RKO (cell line): ENCODE measurements at regions not wholly inside any gene's neighbourhood (a gene's known extent, or its start where the extent isn't known, plus 50 kb on each side); places are given as distances from the start of the nearest gene placed in this dataset.
A peak's percentile ranks its signal among the peaks of the same experiment; 100 is the strongest.

Source experiments
- DNase-seq: peaks from one replicate; pipeline ENCODE4 v3.0.0-alpha.2; 2016; ENCODE audit warnings: low spot score

- no peak for DNase-seq
Measured at GRCh38 chr11:114876234-114876633, 197.9 kb downstream of the NXPE2 start.

- DNase-seq, result no peak
Measured at GRCh38 chr11:114877976-114878375, 199.6 kb downstream of the NXPE2 start.

GRCh38 chr11:114880442-114880841 lies 202.1 kb downstream of the NXPE2 start:
- DNase-seq, result no peak

DNA sequence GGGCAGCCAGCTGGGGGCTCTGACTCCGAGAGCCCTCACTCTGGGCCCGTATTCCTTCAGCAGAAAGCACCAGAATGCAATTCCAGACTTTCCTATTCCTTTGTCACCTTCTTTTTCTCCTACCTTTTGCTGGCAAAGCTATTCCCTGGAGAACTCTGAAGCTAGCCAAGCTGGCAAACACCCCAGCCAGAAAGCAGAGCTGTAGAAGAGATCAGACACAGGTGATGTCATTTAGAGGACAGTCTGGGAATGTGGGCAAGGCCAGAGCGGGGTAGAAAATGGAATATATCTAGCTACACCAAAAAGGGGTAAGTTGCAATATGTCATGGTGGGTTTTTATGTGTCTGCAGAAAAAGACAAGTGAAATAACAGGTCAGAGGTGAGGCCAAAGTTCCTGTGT lies 205.1 kb downstream of the NXPE2 start:
- no peak for DNase-seq

DNA sequence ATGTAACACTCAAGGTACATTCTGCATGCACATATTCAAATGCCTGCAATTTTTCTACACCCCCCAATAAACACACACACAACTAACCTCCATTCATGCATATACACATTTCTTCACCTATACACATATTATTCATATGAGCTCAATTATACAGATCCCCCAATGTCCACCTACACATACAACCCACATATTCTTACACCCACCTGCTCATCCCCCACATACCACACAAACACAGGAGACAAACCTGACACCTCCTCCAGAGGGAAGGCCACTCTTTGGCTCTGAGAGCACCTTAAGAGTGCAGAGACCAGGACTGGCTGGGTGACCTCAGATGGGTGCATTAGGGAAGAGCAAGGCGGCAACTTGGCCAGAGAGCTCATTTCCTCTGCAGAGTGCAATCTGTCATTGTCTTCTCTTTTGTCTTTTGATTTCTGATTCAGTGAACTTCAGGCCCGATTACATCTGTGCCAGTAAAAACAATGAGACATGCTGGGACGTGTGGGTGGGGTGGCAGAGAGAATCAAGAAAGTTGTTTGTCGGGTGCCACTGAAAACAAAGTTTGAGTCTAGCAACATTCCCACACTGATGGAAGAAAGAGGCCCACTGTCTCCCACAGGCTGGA lies 208.4 kb downstream of the NXPE2 start:
- DNase-seq, result no peak

GRCh38 chr11:114889594-114890011 lies 211.3 kb downstream of the NXPE2 start:
- DNase-seq, result no peak

DNA sequence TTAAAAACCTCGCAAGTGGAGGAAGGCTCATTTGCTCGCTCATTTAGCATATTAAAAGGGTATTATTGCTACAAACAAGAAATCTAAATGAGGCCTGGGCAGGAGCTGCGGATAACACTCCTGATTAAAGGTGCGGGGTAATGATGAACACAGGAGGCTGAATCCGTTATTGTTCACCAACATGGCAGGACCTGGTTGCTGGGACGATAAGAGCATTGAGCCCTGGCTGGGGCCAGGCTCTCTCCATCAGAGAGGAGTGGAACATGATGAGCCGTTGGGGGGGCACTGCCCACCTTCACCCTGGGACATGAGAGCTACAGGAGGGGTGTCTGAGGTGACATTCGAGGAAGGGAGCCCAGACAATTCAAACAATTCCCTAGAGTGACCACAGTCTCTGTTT lies 211.7 kb downstream of the NXPE2 start:
- DNase-seq, result no peak

- DNase-seq, result no peak
Measured at GRCh38 chr11:114891911-114892310, 213.6 kb downstream of the NXPE2 start.

DNA sequence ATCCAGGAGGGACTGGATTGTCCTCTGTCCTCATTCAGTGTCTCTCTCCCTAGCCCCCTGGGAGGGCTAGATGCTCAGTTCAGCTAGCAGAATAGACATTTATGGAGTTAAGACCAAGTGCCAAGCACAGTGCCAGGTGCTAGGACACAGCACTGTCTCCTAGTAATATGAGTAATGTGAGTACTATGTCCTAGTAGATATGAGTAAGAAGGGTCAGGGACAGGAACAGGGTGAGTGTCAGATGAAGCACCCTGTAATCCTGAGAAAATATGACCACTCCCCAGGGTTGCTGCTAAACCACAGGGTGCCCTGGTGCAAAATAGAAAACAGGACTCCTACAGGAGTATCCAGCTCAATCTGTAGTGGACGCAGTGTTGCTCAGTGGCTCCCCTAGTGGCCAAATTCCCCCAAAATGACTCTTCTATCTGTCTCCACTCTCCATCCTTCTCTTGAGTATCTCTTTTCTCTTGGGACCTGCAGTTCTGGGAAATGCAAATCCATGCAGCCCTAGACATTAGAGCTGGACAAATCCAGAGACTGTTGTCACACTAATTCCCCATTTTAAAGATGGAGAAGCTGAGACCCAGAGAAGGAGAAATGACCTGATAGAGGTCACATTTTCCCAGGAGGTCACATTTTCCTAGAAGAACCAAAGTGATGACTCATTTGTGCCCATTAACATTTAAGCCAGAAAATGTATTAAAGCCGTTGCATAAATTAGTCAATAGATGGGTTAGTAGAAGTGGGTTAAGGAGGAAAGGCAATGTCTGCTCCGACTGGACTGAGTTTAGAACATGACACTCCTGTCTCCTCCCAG lies 214.3 kb downstream of the NXPE2 start:
- peak; percentile 8 for DNase-seq

GRCh38 chr11:114893329-114893728 lies 215.0 kb downstream of the NXPE2 start:
- DNase-seq, result no peak

DNA sequence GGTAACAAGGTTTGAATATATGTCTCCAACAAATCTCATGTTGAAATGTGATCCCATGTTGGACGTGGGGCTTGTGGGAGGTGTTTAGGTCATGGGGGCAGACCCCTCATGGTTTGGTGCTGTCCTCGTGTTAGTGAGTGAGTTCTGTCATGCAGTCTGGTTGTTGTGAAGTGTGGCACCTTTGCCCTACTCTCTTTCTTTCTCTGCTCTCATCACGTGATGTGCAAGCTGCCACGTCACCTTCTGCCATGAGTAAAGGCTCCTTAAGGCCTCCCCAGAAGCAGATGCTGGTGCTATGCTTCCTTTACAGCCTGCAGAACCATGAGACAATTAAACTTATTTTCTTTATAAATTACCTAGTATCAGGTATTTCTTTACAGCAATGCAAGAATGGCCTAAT lies 218.3 kb downstream of the NXPE2 start:
- no peak for DNase-seq

GRCh38 chr11:114909866-114910265 lies 231.5 kb downstream of the NXPE2 start:
- no peak for DNase-seq

- DNase-seq, result no peak
Measured at GRCh38 chr11:114912826-114913225, 234.5 kb downstream of the NXPE2 start.

DNA sequence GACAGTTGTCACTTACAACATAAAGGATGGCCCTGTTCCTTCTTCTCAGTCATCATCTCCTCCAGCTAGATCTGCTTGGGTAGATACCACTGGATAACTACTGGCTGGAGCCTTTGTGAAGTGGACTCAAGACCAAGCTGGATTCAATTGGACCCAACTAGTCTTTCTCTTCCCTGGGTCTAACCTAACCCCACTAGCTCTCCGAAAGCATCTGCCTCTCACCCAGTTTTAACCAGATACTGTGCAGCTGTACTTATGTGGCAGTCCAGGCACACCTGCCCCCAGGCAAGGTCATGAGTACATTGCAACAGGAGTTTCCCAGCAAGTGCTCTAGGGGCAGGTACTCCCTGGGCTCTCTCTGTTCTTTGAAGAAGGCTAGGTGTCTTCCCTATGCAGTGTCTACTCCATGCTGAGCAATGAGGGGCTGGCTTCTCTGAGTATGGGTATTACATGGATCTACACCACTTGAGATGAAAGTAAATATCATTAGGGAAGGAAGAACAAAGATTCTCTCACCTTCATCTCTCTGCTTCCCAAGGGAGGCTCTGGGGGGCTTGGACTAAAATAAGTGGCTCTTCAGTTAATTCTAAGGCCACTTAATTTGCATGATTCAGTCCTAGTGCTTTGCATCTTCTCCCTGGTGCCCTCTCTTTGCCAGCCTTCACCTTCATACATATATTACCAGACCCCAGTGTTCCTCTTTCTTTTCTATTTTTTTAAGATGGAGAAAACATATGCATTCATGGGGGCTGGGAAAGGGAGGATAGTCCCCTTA lies 236.1 kb downstream of the NXPE2 start:
- DNase-seq, result no peak

DNA sequence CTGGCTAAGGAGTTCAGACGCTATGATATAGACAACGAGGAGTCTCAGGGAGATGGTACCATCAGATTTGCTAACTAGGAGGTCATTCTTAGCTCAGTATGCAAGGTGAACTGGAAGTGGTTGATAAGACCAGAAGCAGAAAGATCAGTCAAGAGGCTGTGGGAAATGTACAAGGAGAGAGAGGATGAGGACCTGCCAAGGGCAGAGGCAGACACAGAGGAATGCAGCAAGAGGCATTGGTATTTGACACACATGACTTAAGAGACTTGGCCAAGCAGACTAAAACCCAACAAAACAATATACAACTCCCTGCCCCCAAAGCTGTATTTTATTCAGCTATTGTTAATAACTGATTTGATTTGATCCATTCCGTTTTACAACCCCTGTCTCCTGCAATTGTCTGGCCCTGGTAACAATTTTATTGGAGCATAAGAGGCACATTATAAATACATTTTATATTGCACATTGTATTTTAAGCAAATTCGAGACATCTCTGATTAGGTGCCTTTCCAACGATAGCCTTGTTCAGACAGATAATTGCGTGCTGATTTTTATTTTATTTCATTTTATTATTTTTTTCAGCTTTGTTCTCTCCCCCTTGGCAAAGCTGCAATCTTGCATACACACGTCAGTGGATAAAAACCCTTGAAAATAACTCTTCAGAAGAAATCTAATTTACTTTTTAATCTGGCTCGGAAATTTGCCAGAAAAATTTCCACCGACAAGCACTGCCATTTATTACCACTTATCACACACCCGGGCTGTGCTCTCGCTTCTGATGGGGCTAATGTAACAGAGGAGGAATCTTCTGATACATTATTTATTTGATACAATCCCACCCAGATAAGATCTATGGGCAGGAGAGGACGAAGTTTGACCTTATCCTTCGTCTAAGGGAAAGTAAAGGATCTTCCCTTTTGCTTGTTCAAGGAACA lies 237.8 kb downstream of the NXPE2 start:
- no peak for DNase-seq

- no peak for DNase-seq
Measured at GRCh38 chr11:114918286-114918685, 240.0 kb downstream of the NXPE2 start.

DNA sequence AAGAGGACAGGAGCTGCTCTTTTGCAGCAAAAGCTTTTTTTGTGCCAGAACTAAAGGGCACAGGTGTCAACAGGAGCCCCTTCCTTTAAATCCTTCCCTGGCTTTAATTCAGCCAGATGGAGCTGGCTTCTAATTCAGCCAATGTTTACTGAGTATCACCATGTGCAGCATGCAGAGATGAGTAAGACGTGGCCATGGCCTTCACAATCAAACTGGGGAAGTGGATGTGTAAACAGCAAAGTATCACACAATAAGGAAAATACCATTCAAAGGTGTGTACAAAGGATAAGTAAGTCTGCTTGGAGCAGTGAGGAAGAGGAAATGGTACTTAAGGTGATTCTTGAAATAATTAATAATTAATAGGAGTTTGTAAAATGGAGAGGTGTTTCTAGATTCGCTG lies 243.4 kb downstream of the NXPE2 start:
- no peak for DNase-seq

DNA sequence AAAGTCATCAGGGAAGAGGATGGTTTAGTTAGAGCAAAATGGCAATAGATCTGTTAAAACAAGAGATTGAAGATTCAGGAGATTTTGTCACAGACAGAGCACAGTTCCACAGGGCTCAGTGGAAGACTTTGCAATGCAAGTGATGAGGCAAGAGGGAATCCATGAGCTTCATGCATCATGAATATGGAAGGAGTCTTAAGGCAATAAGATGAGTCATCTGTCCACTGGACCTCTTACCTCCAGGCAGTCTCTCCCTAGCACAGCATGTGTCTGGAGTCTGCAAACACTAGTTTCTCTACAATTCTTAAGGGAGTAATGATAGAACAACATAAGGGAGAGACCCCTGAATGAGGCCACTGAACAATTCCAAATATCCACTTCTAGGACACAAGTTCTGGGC lies 245.7 kb downstream of the NXPE2 start:
- no peak for DNase-seq

- DNase-seq, result peak; percentile 52
Measured at GRCh38 chr11:114925591-114925990, 247.3 kb downstream of the NXPE2 start.

DNA sequence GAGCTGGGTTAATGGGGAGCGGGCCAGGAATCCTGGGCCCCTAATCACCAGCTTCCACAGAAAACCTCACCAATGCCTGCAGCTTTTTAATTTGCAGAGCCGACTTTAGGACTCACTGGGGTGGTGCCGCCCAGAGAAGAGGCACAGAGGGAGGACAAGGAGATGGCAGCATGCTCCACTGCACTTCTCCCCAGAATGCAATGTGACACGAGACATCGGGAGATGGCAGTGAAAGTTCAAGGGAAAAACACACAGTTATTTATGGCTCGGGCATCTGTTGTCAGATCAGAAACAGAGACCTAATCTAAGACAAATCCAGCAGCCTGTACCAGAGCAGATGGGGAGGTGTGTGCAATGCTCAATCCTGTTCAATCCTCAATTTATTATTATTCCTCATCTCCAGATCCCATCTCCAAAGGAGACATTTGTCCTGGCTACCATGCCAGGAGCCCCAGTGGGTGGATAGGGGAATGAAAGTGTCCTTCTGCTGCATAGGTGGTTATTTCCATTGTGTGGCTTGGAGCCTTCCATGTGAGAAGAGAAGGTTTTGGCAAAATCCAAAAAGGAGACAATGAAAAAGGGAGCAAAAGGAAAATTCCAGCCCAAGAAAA lies 250.0 kb downstream of the NXPE2 start:
- no peak for DNase-seq

DNA sequence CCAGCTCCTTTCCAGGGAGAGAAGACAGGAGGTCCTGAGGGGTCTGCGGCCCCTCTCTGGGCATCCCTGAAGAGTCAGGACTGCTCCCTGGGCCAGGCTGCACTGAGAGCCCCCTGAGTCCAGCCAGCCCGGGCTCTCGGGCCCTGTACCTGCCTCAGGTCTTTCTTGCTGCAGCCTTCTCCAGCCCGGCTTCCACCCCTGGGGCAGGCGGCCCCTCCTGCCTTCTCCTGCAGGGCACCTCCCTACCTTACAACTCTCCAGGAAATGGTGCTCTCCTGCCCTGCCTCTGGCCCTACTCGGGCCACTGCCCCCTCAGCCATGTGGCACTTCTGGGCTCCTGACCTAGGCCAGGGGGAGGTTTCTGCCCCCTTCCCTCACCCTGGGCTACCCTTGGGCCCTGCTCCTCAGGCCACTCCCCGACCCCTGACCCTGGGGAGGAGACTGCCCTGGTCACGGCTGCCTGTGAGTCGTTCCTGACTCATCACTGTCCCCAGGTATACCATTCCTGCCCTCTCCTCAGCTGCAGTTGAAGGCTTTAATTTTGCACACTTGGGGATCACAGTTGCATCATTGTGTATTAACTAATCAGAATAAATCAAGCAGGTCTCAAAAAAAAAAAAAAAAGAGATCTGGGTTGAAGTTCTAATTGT lies 251.1 kb downstream of the NXPE2 start:
- DNase-seq, result no peak
